ENCODE measurements at regions not wholly inside any gene's neighbourhood (a gene's known extent, or its start where the extent isn't known, plus 50 kb on each side); places are given as distances from the start of the nearest gene placed in this dataset.

GRCh38 chr12:90630006-90630405, 325.0 kb downstream of the CCER1 start:
- TF ChIP-seq CTCF (IDR thresholded peaks at IDR 0.05; ENCODE audit: low read depth, low read length) (no peak), EZH2phosphoT487 (IDR thresholded peaks at IDR 0.05; ENCODE audit: low read depth) (no peak)
